Mammary epithelial cell (primary cell): ENCODE measurements at regions not wholly inside any gene's neighbourhood (a gene's known extent, or its start where the extent isn't known, plus 50 kb on each side); places are given as distances from the start of the nearest gene placed in this dataset.

Experiments
- EZH2 ChIP-seq: IDR thresholded peaks from 2 replicates; pipeline ENCODE4 v1.6.1; 2012; ENCODE audit warnings: low read length, inconsistent platforms, borderline replicate concordance
- TF ChIP-seq, protein P1 (sequence below), 2 donors: IDR thresholded peaks in 1 of 2; conservative IDR thresholded peaks in 1 of 2; 2 replicates each; pipeline ENCODE4 v1.5.1; 2011 to 2012; ENCODE audit warnings: inconsistent platforms in 2 of 2, low read length in 2 of 2, mild to moderate bottlenecking in 2 of 2, control low read depth in 1 of 2, low read depth in 1 of 2; ENCODE audit not compliant: insufficient read depth in 1 of 2; ENCODE audit errors: extremely low read depth in 1 of 2

DNA sequence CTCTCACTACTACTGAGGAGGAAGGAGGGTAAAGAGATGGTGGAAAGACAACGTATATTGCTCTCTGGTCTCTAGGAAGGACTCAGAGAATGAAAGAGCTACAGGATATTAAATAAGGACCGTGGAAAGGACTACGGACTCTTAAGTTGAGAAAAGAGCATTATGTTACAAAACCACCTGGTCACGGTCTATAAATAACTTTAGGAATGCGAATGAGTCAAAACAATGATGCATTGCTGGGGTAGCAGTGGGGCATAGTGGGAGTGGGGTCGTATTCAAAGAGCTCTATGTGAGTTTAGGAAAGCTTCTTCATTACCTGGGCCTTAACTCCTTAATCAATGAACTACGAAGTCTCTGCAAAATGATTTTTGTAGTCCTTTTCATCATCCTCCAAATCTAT lies 295.7 kb upstream of the SOX14 start:
- TF ChIP-seq, protein P1, sequence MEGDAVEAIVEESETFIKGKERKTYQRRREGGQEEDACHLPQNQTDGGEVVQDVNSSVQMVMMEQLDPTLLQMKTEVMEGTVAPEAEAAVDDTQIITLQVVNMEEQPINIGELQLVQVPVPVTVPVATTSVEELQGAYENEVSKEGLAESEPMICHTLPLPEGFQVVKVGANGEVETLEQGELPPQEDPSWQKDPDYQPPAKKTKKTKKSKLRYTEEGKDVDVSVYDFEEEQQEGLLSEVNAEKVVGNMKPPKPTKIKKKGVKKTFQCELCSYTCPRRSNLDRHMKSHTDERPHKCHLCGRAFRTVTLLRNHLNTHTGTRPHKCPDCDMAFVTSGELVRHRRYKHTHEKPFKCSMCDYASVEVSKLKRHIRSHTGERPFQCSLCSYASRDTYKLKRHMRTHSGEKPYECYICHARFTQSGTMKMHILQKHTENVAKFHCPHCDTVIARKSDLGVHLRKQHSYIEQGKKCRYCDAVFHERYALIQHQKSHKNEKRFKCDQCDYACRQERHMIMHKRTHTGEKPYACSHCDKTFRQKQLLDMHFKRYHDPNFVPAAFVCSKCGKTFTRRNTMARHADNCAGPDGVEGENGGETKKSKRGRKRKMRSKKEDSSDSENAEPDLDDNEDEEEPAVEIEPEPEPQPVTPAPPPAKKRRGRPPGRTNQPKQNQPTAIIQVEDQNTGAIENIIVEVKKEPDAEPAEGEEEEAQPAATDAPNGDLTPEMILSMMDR (conservative IDR thresholded peaks at IDR 0.05 in 1 of 2, IDR thresholded peaks at IDR 0.05 in 1 of 2; ENCODE audit: extremely low read depth in 1 of 2, insufficient read depth in 1 of 2, low read depth in 1 of 2, low read length in 2 of 2), result no peak
- no peak for TF ChIP-seq EZH2
